Stimulated activated CD8-positive, alpha-beta memory T cell treated with anti-CD3 and anti-CD28 coated beads, Interleukin-7, amount 100 ng/mL, for 1 hour (primary cell): ENCODE measurements at regions not wholly inside any gene's neighbourhood (a gene's known extent, or its start where the extent isn't known, plus 50 kb on each side); places are given as distances from the start of the nearest gene placed in this dataset.

Experiments used
- DNase-seq, 2 donors: peaks; one replicate each; pipeline ENCODE4 v3.0.0-alpha.2; 2020; ENCODE audit warnings: low read depth in 2 of 2

- no peak for DNase-seq
These were observed 735.2 kb downstream of the GALR1 start for GRCh38 chr18:77984833-77985232.

- DNase-seq = no peak
These were observed 736.1 kb downstream of the GALR1 start for GRCh38 chr18:77985526-77986281.

DNA sequence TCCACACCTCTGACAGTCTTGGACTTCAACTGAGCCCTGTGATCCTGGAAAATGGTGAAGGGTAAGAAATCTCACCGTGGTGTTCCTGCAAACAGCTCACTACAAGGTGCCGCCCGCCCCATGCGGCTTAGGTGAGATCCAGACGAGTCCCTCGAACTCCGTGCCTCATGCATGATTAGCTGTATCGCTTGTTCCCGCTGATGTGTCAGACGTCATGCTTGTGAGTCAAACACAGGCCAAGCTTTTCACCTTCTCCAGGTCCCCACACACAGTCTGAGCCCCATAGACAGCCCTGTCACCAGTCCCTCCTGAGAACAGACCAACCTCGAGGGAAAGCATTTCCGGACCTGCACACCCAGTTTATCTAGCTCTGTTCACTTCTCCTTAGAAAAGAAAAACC, 740.5 kb downstream of the GALR1 start:
- DNase-seq = no peak

- DNase-seq = no peak
These were observed 741.3 kb downstream of the GALR1 start for GRCh38 chr18:77990901-77991300.

GRCh38 chr18:77992057-77992456, 742.4 kb downstream of the GALR1 start:
- DNase-seq = no peak

GRCh38 chr18:77993188-77993981, 743.7 kb downstream of the GALR1 start:
- DNase-seq = no peak

DNA sequence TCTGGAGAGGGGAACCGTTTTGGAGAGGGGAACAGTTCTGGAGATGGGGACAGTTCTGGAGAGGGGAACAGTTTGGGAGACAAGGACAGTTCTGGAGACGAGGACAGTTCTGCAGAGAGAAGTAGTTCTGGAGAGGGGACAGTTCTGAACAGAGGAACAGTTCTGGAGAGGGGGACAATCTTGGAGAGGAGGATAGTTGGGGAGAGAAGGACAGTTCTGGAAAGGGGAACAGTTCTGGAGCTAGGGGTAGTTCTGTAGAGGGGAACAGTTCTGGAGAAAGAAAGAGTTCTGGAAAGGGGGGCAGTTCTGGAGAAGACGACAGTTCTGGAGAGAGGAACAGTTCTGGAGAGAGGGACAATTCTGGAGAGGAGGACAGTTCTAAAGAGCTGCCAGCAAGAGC, 745.9 kb downstream of the GALR1 start:
- DNase-seq = no peak

- DNase-seq = no peak
These were observed 747.1 kb downstream of the GALR1 start for GRCh38 chr18:77996737-77997136.

DNA sequence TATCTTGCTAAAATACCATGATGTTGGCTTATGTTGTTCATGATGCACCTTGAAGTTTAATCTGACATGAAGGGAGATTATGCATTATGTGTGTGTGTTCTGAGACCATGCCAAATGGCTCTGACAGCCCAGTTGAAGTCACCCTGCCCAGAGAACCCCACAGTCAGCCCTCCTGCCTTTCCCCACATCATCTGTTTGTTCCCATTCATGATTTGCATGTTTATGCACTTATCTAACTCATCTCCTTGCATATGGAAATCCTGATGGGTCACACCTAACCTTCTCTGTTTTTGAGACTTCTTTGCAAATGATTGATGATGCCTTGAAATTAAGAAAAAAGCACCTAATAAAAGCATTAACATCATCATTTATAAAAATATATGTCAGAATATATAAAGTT, 752.2 kb downstream of the GALR1 start:
- no peak for DNase-seq

DNA sequence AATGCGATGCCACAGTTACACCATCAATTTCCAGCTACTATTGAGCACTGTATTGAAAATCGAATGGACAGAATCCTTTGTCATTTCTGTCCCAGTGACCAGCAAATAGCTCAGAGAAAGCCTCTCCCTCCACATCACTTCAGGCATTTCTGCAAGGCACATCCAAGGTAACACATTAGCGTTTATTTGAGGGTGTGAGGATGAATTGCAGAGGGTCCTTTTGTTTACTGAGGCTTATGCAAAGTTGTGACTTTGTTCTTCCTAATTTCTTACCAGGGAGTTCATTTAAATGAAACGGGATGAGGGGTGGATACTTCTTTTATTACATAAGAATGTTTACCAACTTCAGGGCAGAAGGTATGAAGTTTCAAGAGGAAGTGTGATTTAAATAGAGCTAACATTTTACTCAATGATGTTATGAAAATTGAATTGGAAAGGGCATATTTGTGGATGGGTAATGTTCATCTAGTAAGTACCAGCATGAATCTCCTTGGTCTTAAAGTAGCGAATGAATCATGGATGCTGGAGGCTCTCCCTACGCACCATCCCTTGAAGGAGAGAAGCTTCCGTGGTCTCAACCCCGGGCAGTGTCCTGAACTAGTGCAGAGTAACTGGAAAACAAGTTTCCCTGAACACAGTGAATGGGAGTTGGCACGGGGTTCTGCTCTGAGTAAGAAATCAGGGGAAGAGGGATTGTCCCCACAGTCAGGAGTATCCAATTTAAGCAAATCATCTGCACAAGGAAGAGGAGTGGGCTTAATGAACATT, 756.5 kb downstream of the GALR1 start:
- DNase-seq = no peak

DNA sequence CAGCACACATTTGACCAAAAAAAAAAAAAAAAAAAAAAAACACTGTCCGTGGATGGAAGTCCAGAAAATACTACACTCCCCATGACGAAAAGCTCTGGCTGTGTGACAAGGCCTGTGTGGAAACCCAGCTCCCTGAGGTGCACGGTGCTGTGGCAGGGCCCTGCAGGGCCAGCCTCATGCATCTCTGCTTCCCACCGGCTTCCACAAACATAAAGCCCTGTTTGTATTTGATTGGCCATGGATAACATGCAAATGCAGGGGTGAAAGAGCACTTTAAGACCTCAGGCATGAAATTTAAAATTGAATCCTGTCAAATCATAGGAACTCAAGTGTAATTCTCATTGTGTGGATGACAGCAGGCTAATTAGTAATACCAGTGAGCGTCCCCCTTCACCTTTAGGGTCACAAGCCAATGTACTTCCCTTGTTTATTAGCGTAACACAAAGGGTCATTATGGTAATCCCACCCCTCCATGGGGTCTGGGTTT, 757.2 kb downstream of the GALR1 start:
- DNase-seq = no peak

DNA sequence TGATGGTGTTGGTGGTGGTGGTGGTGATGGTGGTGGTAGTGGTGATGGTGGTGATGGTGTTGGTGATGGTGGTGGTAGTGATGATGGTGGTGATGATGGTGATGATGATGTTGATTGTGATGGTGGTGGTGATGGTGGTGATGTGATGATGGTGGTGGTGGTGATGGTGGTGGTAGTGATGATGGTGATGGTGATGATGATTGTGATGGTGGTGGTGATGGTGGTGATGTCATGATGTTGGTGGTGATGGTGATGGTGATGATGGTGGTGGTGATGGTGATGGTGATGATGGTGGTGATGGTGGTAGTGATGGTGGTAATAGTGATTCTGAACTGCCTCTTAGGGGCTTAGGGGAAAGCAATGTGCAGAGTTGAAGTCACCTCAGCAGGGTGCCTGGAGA, 760.7 kb downstream of the GALR1 start:
- no peak for DNase-seq

GRCh38 chr18:78017869-78018268, 768.2 kb downstream of the GALR1 start:
- no peak for DNase-seq

GRCh38 chr18:78021196-78021595, 771.5 kb downstream of the GALR1 start:
- no peak for DNase-seq

DNA sequence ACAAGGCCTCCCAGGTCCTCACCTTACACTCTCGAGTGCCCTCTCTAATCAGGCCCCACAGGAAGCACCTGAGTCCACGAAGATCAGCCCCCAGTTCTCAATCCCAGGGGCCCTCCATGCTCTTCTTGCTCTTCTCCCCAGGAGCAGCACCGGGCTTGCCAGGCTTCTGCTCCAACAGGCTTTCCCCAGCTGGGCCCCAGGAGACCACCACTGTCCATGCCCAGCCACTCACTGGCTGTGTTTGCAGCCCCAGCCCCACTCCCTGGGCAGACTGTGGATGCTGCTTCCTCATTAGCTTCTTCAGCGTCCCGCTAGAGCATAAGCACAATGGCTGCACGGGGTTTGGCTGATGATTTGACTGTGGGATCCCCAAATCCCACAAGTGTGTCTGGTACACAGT, 781.9 kb downstream of the GALR1 start:
- DNase-seq = no peak

GRCh38 chr18:78031991-78032390, 782.3 kb downstream of the GALR1 start:
- no peak for DNase-seq

GRCh38 chr18:78032574-78032973, 782.9 kb downstream of the GALR1 start:
- no peak for DNase-seq

DNA sequence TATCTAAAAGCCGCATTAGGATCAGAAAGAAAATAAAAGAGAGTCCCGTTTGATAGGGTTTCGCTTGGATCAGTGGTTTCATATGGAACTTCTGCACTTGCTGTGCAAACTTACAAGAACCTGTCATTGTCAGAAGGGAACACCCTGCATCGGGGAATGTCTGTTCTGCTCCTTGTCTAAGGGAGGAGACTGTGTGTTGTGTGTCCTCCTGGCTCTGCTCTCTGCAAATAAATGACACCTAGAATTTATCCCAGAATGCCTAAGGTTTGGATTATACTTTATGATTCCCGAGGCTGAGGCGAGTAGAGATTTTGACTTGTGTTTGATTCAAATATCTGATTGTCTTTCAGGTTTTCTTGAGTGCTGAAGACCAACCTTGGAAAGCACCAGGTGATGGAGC, 785.1 kb downstream of the GALR1 start:
- no peak for DNase-seq

- DNase-seq = no peak
These were observed 791.6 kb downstream of the GALR1 start for GRCh38 chr18:78041218-78041617.

- DNase-seq = no peak
These were observed 797.0 kb downstream of the GALR1 start for GRCh38 chr18:78046631-78047030.

- no peak for DNase-seq
These were observed 799.6 kb downstream of the GALR1 start for GRCh38 chr18:78049281-78049680.

DNA sequence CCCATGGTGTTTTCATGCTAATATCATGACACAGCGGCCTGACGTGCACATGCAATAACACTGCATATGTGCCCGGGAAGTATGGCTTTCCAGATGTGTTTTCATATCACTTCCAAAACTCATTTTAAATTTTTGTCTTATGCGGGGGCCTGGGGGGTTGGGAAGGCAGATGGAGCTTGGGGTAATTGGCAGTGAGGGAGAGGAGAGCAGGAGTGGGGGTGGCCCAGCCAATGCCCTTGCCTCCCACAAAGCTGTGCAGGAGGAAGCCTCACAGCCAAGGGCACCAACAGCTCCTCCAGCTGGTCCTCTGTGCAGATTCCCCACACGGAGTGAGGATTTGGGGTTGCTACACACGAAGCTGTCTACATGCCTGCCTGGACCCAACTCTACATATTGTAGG, 805.2 kb downstream of the GALR1 start:
- DNase-seq = no peak
